ENCODE measurements at regions not wholly inside any gene's neighbourhood (a gene's known extent, or its start where the extent isn't known, plus 50 kb on each side); places are given as distances from the start of the nearest gene placed in this dataset.

DNA sequence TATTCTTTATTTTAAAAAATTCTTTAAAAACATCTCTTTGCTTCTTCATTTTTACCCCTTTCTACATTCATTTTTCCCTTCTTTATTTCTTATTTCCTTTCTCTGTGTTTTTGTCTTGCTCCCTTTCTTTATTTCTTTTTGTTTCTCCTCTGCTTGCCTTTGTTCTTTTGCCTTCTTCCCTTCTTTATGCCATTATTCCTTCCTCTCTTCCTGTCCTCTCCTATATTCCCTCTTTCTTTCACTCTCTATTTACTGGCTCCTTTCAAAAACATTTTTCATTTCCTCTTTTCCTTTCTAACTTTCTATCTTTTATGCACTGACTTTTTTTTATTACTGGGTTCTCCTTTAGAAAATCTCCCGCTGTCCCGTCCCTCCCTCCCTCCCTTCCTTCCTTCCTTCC, 102.2 kb downstream of the RBMX2 start:
- TF ChIP-seq, protein P1, sequence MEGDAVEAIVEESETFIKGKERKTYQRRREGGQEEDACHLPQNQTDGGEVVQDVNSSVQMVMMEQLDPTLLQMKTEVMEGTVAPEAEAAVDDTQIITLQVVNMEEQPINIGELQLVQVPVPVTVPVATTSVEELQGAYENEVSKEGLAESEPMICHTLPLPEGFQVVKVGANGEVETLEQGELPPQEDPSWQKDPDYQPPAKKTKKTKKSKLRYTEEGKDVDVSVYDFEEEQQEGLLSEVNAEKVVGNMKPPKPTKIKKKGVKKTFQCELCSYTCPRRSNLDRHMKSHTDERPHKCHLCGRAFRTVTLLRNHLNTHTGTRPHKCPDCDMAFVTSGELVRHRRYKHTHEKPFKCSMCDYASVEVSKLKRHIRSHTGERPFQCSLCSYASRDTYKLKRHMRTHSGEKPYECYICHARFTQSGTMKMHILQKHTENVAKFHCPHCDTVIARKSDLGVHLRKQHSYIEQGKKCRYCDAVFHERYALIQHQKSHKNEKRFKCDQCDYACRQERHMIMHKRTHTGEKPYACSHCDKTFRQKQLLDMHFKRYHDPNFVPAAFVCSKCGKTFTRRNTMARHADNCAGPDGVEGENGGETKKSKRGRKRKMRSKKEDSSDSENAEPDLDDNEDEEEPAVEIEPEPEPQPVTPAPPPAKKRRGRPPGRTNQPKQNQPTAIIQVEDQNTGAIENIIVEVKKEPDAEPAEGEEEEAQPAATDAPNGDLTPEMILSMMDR (IDR thresholded peaks at IDR 0.05; ENCODE audit: extremely low read depth in 1 of 2, insufficient read depth in 1 of 2, low read depth in 1 of 2, low read length in 2 of 2), result no peak
- no peak for TF ChIP-seq POLR2AphosphoS5 (IDR thresholded peaks at IDR 0.05; ENCODE audit: insufficient read depth, low read depth, low read length)
- TF ChIP-seq, protein P2, sequence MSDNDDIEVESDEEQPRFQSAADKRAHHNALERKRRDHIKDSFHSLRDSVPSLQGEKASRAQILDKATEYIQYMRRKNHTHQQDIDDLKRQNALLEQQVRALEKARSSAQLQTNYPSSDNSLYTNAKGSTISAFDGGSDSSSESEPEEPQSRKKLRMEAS (IDR thresholded peaks at IDR 0.05; ENCODE audit: insufficient read depth, insufficient read length), result no peak
- TF ChIP-seq POLR2A (IDR thresholded peaks at IDR 0.05; ENCODE audit: low read depth, low read length), result no peak
- TF ChIP-seq GATA2 (IDR thresholded peaks at IDR 0.05; ENCODE audit: insufficient read depth, insufficient read length, low read depth, low read length), result no peak
- TF ChIP-seq JUN (IDR thresholded peaks at IDR 0.05; ENCODE audit: borderline replicate concordance, insufficient read depth, insufficient read length, low read depth), result no peak
- no peak for TF ChIP-seq EZH2 (IDR thresholded peaks at IDR 0.05; ENCODE audit: borderline replicate concordance, low read depth, low read length, severe bottlenecking)
